HG02884 (cell line): ENCODE measurements at regions not wholly inside any gene's neighbourhood (a gene's known extent, or its start where the extent isn't known, plus 50 kb on each side); places are given as distances from the start of the nearest gene placed in this dataset.

ENCODE experiments used
- ATAC-seq: cut with Tn5 transposase; IDR thresholded peaks from one replicate; pipeline ENCODE4 v1.9.1; 2021; ENCODE audit warnings: mild to moderate bottlenecking, moderate library complexity; ENCODE audit not compliant: unreplicated experiment

DNA sequence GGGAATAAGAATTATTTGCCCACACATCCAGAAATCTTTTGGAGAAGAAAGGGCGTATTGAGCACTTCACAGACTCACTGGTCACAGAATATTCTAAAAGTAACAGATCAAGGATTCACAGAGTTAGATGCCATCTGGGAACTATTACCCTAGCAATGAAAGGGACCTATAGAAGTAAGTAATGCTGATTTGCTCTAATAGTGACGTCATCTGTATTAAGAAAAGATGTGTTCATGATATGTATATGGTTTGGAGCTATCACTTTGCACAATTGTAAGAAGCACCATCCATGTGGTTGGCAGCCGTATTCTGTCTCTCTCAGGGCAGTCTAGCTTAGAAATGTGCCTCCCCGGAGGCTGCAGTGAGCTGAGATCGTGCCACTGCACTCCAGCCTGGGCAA is 52.8 kb upstream of the SV2C start:
- ATAC-seq = no peak

DNA sequence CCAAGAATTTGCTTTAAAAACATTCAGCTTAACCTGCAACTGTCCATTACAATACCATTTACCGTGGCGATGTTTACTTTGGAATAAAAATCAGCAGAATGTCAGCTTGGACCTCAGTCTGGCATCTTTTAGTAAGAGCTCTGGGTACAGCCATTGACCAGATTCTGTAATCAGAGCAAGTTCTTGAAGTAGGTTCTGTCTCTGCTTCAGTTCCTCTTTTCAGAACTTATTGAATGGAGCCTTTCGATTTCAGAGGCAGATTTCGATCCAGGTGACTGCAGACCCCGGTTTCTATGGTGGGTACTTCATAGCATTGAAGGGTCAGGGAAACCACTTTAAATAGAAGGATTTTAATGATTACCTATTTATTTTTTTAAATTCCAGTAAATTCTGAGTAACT is 53.4 kb upstream of the SV2C start:
- no peak for ATAC-seq

DNA sequence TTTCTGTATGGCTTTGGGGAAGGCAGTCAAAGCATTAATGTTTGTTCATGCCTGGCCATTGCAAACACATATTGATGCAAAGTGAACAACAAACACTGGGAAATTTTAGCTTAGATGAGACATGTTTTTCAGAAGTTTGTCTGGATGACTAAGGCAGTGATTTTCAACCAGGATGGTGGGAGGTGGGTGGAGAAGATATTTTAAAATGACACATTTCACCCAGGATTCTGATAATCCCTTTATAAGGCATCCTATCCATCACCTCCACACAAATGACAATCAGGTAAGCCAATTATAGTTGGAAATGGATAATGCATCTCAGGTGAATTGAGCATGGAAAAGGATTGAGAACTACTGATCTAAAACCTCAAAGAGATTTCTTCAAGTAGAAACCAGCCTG is 57.4 kb upstream of the SV2C start:
- no peak for ATAC-seq

DNA sequence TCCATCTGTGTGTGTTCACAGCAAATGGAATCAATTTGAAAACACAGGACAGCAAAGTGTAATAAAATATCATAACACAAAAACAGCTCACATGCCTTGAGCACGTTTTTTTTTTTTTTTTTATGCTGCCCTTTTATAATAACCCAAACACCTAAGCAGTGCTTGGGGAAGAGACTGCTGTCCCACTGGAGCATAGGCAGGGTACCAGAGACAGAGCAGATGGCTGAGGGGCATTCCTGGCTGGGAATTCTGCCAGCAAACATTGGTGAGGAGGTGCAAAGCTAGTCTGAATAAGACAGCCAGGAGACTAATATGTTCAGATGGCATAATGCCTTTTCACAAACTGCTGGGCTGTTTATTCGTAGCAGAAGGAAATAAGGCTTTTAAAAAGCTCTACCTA is 58.1 kb upstream of the SV2C start:
- no peak for ATAC-seq

DNA sequence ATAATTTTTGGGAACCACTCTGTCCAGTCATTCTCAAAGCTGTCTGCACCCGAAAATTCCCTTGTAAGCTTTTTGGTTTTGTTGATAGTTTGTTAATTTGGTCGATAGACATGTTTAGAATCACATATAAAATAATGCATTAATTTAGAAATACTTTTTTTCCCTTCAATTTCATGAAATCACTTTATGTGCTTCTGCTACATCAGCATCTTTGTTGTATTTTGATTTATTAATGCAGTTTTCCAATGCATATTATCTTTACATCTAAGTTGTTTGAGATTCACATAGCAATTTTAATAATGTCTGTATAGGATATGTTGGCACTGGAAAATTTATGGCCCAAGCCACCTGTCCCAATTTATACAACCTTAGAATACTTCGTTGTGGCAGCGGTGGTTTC is 60.6 kb upstream of the SV2C start:
- ATAC-seq = no peak

DNA sequence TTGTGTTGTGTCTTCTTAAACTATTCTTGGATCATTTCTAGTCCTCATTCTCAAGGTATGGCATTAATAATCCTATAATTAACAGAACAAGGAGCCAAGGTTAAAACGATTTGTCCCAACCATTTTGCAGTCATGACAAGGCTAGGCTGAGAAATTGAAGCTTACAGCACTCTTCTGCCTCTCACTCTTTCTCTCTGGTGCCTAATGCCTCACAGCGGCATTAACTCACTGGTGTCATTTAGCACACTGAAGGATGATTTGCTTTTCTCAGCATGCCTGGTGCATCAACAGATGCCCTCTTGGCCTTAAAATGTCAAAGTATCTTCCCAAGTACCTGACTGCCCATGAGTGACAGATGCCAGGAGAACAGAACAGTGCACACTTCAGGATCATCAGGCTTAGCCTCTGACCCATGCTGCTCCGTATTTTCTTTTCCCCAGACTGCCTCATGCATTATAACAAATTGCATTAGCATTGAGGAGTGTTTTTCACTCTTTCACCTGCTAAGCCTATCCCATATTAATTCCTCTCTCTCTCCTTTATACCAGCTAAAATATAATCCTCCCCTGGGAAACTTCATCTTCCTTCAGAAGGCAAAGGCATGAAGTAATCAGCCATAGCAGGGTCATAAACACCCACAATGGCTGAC is 61.1 kb upstream of the SV2C start:
- ATAC-seq = no peak

DNA sequence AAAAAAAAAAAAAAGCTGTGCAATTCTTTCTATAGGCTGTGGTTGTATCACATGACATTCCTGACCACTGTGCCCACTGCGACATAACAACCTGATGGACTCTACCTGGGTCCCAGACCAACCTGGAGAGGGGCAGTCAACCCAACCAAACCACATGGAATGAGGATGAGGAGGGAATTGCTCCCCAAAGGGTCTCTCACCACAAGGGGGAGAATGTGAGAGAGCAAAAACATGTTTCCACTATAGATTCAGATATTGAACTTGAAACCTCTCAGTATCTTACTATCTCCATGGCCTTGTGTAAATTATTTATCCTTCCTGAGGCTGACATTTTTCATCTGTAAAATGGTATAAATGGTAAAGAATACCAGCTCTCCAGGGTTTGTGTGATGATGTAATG is 66.9 kb upstream of the SV2C start:
- no peak for ATAC-seq

DNA sequence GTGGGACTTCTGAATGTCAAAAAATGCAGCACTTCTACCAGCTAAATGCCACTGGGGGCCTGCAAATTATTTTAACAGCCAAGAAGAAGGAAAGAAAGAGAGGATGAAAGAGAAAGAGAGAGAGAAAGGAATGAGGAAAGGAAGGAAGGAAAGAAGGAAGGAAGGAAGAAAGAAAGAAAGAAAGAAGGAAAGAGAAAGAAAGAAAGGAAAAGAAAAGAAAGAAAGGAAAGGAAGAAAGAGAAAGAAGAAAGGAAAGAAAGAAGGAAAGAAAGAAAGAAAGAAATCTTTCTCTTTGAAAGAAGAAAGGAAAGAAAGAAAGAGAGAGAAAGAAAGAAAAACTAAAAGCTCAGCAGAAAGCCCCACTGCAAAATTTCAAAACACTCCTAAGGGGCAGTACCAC is 69.2 kb upstream of the SV2C start:
- no peak for ATAC-seq

DNA sequence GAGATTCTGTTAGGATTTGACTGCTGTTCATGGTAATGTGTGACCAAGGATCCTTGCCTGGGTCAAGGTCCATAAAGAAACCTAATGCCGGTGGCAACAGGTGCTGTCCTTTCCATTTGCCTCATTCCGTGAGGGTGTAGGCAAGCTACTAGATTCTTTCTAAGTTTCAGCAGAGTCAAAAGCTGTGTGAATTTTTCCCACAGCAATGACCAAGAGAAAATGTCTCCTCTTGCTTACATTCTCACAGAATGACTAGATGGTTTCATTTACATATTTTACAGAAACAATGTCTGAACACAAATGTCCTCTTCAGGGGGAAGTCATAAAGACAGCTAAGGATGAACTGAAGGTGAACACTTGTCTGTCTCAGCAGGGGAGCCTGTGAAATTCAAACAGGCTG is 75.3 kb upstream of the SV2C start:
- ATAC-seq = no peak

DNA sequence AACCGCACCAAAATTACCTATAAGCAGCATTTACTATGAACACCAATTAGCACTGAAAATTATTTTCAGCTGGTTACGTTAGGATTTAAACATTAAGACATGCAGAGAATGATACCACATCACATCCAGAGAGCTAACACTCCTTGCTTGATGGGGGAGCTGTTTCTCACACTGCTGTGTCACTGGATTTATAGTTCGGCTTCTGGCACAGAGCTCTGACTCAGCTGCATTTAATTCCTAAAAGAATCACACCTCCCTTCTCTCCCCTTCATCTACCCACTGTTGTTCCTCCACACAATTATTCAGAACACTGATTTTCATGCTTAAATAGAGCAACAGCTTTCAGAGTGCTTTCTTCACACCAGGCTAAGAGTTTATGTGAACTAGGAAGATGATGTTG is 82.6 kb upstream of the SV2C start:
- no peak for ATAC-seq

DNA sequence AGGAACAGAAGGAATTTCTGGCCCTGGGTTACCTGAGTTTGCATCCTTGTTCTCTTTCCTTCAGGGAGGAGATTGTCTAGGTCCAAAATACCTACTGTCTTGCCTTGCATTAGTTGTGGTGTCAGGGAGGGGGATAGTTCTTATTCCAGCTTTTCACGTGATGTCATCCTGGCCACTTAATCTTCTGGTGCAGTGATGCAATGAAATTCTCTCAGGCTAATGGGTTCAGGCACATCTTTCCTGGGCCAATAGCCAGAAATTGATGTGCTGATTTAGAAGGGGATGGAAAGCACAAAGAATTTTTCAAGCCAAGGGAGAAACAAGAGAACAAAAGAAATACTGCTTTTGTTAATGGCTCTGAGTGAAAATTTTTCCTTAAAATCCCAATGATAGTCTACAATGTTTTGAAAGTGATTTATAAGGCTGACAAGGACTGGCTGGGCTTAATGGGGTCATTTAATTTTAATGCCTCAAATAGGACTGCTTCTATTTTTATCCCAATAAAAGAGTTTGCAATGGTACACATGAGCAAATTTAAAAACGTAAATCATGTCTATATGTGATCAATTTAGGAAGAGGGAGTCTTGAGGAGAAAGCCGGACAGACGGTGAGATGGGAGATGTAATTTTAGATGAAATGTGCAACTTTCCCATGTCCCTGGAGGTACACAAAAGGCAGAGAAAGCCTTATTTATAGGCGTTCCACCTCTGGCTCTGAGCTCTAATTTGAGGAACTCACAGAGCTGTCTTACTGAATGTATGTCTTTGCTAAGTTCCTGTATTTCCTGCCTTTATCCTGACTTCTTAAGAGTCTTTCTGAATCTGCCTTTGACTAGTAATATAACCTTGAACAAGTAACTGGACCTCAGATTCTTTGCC is 89.3 kb upstream of the SV2C start:
- ATAC-seq = no peak

DNA sequence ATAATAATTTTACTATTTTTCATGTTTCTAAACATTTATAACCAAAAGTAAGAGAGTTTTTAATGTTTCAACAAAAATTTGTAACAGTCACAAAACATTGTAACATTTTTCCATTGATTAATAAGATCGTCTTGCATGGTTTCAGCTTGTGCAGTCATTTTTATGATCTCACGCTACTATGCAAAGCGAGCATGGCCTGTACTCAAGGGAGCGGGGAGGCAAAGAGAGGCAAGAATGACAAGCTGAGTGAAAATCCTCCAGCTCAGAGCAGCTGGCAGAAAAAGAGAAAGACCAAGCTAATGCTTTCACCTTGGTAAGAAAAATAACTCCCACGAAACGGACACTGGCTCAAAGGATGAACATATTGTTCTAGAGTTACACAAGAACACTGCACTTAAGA is 90.0 kb upstream of the SV2C start:
- ATAC-seq = peak; percentile 79

DNA sequence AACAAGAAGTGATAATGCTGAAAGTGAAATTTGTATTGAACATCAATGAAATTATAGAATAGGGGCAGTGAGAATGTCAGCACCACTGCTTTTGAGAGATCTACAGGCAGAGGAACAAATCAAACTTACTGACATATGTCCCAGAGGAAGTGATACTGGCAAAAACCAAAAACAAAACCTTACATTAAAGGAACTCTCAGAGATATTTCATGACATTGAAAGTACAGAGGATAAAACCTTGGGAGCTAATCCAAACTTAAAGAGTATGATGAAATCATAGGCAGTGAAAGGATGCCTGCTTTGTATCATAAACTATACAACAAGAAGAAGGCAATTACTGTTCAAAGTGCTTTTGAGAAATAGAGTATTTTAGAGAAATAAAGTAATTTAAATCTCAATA is 90.4 kb upstream of the SV2C start:
- ATAC-seq = no peak

DNA sequence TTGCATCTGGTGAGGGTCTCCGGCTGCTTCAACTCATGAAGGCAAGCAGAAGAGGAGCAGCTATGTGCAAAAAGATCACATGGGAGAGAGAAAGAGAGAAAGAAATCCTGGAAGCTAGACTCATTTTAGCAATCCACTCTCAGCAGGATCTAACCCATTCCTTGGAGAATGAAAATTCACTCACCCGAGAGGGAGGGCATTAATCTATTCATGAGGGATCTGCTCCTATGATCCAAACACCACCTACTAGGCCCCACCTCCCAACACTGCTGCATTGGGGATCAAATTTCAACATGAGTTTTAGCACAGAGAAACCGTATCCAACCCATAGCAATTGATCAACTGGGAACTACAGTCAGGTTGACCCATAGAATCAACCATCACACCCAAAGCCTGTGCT is 98.1 kb upstream of the SV2C start:
- no peak for ATAC-seq

DNA sequence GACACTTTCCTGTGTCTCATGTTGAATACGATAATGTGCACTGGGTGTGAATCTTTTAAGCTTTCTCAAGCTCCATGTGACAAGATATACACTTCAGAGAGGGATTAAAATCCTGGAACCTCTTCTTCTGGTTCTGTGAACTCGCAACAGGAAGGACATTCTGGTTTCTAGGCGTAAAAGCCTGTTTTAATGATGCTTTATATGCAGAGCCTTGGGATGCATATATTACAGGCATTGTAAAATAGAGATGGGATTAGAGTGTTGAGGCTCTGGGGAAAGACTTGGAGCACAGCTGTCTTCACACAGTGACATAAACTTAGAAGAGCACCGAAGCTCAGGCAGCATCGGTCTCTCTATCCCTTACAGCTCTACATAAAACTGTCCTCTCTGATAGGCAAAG is 107.7 kb upstream of the SV2C start:
- no peak for ATAC-seq

DNA sequence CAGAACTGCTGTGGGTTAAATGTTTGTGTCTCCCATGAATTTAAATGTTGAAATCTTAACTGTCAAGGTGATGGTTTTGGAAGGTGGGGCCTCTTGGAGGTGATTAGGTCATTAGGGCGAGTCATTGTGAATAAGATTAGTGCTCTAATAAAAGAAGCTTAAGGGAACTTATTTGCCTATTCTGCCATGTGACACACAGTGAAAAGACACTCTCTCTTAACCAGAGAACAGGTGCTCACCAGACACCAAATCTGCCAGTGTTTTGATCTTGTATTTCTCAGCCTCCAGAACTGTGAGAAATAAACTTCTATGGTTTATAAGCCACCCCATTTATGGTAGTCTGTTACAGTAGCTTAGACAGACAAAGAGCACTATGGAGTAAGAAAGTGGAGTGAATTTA is 117.9 kb upstream of the SV2C start:
- ATAC-seq = no peak

DNA sequence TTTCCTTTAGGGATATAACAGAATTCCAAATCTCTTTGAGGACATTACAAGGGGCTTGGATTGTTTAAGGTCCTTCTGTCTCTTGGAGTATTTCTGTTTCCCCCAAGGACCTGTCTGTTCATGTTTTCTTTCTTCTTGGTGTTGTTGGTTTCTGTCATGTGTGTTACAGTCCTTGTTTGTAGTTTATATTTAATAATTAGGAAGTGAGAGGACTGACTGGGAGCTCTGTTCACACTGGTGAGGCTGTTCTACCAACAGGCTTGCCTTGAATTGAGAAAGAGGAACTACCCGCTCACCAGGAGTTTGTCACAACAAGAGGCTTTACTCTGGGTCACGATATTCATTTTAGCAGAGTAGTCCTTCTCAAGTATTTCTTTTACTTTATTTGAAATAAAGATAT is 119.2 kb upstream of the SV2C start:
- peak; percentile 72 for ATAC-seq

DNA sequence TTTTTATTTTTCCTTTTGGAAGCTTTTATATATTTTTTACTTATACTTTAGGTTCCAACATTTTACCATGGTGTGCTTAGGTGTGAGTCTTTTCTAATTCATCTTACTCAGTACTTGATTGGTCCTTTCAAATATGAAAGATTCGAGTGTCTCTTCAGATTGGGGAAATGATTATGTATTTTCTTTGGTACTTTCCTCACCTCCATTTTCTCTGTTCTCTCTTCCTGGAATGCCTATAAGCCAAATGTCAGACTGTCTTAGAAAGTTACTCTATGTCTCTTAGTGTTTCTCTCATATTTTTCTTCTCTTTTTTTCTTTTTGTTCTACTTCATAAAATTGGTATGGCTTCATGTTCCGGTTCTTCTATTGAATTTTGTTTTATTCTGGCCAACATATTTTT is 119.6 kb upstream of the SV2C start:
- no peak for ATAC-seq

DNA sequence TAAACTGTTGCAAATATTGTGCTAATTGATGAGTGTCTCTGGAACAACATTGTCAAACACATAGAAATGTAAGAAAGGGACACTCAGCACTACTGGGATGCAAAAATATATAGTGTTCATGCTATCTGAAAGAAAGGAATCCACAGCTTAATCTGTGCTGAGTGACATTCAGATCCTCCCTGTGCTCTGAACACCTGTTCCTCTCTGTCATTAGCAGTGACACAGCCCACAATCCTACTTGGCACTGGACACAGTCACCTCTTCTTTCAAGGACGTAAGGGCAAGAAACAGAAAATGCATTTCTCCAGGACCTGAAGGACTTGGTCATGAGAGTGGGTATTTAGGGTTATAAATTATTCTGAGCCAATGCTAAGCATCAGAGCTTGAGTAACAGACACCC is 121.4 kb upstream of the SV2C start:
- no peak for ATAC-seq

DNA sequence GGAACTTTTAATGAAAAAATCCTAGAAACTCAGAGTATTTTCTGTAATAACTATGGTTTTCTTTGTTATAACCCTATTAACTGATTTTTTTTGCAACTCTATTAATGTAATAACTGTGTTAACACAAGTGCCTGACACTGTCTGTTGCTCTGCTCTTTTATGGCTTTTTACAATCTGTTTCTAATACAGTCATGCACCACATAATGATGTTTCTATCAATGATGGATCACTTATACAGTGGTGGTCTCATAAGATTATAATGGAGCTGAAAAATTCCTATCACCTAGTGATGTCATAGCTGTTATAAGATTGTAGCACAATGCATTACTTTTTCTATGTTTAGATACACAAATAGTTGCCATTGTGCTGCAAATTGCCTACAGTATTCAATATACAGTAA is 123.1 kb upstream of the SV2C start:
- ATAC-seq = no peak

DNA sequence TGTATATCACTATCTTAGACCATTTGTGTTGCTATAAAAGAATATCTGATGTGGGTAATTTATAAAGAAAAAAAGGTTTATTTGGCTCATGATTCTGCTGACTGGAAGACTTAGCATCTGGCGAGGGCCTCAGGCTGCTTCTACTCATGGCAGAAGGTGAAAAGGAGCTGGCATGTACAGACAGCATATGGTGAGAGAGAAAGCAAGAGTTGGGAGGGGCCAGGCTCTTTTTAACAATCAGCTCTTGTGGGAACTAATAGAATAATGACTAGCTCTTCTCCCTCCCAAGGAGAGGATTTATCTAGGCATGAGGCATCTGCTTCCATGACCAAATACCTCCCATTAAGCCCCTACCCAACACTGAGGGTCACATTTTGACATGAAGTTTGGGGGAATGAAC is 130.2 kb upstream of the SV2C start:
- no peak for ATAC-seq

DNA sequence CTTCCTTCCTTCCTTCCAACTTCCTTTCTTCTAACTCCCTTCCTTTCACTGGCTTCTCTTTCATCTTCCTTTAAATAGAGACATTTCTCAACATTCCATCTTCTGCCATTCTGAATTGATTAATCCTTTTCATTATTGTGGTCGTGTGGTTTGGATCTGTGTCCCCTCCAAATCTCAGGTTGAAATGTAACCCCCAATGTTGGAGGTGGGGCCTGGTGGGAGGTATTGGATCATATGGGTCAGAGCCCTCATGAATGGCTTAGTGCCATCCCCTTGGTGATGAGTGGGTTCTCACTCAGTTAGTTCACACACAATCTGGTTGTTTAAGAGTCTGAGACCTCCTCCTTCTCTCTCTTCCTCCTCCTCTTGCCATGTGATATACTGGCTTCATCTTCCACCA is 130.9 kb upstream of the SV2C start:
- ATAC-seq = no peak

DNA sequence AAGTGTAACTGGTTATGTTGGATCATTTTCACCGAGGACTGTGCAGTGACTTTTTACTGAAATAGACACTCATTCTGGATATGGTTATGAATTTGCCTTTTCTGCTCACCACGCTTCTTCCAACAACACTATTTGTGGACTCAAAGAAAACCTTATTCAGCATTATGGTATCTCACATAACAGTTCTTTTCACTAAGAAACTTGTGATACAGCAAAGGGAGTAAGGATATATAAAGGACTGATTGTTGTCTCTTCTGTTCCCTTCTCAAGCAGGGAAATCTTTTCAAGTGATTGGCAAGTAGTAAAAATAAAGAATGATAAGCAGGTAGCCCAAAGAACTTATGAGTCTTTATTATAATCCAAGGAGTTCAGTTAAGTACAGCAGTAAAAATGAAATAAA is 131.5 kb upstream of the SV2C start:
- no peak for ATAC-seq
